ENCODE measurements at regions not wholly inside any gene's neighbourhood (a gene's known extent, or its start where the extent isn't known, plus 50 kb on each side); places are given as distances from the start of the nearest gene placed in this dataset.

- no peak for TF ChIP-seq CTCF (IDR thresholded peaks at IDR 0.05; ENCODE audit: insufficient read depth, low read depth, low read length)
- H3K4me3 ChIP-seq (ENCODE audit: low read depth, low read length): no peak overlapping the region
- DNase-seq (ENCODE audit: low read depth): no peak
Measured at GRCh38 chr2:180482696-180483095, 475.6 kb upstream of the CWC22 start.

GRCh38 chr2:180481998-180482397 lies 474.9 kb upstream of the CWC22 start:
- DNase-seq (ENCODE audit: low read depth): no peak
- no peak for TF ChIP-seq CTCF (IDR thresholded peaks at IDR 0.05; ENCODE audit: insufficient read depth, low read depth, low read length)
- H3K4me3 ChIP-seq (ENCODE audit: low read depth, low read length): no peak overlapping the region

DNA sequence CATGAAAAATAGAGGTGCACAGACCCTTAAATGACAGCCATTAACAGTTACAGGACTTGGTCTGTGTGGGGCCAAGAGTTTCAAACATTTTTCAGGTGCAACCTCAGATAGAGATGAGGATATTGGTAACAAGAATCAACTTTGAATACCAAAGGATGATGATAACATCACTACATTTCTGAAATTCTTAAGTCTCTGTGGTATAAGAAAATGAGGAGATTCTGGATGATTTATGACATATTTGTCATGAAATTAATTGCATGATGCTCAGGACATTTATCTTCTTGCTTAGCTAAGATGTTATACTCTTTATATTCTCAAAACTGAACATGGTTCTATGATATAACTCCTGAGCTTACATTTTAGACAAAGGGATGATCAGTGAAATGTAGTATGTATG lies 471.8 kb upstream of the CWC22 start:
- no peak for TF ChIP-seq CTCF (IDR thresholded peaks at IDR 0.05; ENCODE audit: insufficient read depth, low read depth, low read length)
- H3K4me3 ChIP-seq (ENCODE audit: low read depth, low read length): no peak overlapping the region
- DNase-seq (ENCODE audit: low read depth): no peak

GRCh38 chr2:180474716-180475115 lies 467.6 kb upstream of the CWC22 start:
- no peak overlapping the region for H3K4me3 ChIP-seq (ENCODE audit: low read depth, low read length)
- no peak for DNase-seq (ENCODE audit: low read depth)
- no peak for TF ChIP-seq CTCF (IDR thresholded peaks at IDR 0.05; ENCODE audit: insufficient read depth, low read depth, low read length)

DNA sequence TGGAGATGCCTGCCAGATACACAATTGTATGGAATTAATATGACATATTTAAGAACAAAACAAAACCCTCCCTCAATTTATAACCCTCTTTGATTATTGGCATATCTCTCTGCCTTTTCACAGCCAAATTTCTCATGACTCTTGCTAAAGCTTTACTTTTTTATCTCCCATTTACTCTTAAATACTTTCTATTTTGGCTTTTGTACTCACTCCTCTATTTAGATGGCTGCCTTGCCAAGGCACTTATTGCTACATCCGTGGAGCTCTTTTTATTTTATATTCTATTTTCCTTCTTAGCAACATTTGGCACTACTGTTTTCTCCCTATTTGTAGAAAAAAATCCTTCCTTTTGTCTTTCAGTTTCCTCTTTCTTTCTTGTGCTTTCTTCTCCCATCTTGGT lies 466.4 kb upstream of the CWC22 start:
- TF ChIP-seq CTCF (IDR thresholded peaks at IDR 0.05; ENCODE audit: insufficient read depth, low read depth, low read length): no peak
- no peak overlapping the region for H3K4me3 ChIP-seq (ENCODE audit: low read depth, low read length)
- DNase-seq (ENCODE audit: low read depth): no peak

DNA sequence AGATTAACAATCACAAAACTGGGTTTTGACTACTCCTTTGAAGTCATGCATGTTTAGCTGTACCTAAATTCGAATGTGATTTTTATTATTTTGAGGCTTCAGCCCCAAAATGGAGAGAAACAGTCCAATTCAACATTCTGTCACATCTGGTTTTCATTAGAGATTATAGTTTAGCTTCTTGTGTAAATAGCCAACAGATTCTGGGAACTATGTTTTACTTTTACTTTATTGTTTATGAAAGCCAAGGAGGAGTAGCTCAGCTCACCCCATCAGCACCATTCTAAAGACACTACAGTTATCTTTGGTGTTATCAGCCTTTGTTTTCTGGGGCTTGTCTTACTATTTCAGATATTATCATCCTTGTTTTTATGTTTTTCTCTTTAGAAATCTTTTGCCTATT lies 465.0 kb upstream of the CWC22 start:
- DNase-seq (ENCODE audit: low read depth): peak; percentile 70
- TF ChIP-seq CTCF (IDR thresholded peaks at IDR 0.05; ENCODE audit: insufficient read depth, low read depth, low read length): no peak
- H3K4me3 ChIP-seq (ENCODE audit: low read depth, low read length): no peak overlapping the region

GRCh38 chr2:180463608-180464007 lies 456.5 kb upstream of the CWC22 start:
- no peak for TF ChIP-seq CTCF (IDR thresholded peaks at IDR 0.05; ENCODE audit: insufficient read depth, low read depth, low read length)
- peak; percentile 23 for DNase-seq (ENCODE audit: low read depth)
- no peak overlapping the region for H3K4me3 ChIP-seq (ENCODE audit: low read depth, low read length)
